ENCODE measurements at regions not wholly inside any gene's neighbourhood (a gene's known extent, or its start where the extent isn't known, plus 50 kb on each side); places are given as distances from the start of the nearest gene placed in this dataset.

- no peaks in the 10 kb centered on the region for H3K27me3 ChIP-seq
- 44% methylated on average over 6 of the region's 6 CpGs for WGBS
- no peaks in the 10 kb centered on the region for H3K9me3 ChIP-seq
- peaks cover 0 to 26% (median 17%) of the 10 kb centered on the region in 4 donors for H3K4me1 ChIP-seq
- H3K36me3 ChIP-seq = no peaks in the 10 kb centered on the region
- TF ChIP-seq POLR2AphosphoS5 (IDR thresholded peaks at IDR 0.05) = no peak
- no peak for TF ChIP-seq POLR2A (IDR thresholded peaks at IDR 0.05; ENCODE audit: low read depth)
- TF ChIP-seq EP300 (IDR thresholded peaks at IDR 0.05) = no peak
- TF ChIP-seq, protein P1, sequence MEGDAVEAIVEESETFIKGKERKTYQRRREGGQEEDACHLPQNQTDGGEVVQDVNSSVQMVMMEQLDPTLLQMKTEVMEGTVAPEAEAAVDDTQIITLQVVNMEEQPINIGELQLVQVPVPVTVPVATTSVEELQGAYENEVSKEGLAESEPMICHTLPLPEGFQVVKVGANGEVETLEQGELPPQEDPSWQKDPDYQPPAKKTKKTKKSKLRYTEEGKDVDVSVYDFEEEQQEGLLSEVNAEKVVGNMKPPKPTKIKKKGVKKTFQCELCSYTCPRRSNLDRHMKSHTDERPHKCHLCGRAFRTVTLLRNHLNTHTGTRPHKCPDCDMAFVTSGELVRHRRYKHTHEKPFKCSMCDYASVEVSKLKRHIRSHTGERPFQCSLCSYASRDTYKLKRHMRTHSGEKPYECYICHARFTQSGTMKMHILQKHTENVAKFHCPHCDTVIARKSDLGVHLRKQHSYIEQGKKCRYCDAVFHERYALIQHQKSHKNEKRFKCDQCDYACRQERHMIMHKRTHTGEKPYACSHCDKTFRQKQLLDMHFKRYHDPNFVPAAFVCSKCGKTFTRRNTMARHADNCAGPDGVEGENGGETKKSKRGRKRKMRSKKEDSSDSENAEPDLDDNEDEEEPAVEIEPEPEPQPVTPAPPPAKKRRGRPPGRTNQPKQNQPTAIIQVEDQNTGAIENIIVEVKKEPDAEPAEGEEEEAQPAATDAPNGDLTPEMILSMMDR (IDR thresholded peaks at IDR 0.05) = no peak
- H3K4me3 ChIP-seq = no peak overlapping the region
- no peak for DNase-seq (ENCODE audit: extremely low spot score)
- H3K27ac ChIP-seq (replicated peaks in 1 of 4) = no peak overlapping the region
- intact Hi-C loops (cut with DNase I) = no loop called here
Observed at GRCh38 chr12:94792693-94793092, 142.3 kb upstream of the TMCC3 start.

DNA sequence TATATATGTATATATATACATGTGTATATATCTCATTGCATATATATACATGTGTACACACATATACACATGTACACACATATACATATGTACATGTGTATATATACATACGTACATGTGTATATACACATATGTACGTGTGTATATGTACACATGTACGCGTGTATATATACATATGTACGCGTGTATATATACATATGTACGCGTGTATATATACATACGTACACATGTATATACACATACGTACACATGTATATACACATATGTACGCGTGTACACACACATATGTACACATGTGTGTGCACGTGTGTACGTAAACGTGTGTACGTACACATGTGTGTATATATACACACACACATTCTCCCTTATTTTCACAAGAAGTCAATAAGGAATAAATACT is 141.6 kb upstream of the TMCC3 start:
- peaks cover 0 to 26% (median 17%) of the 10 kb centered on the region in 4 donors for H3K4me1 ChIP-seq
- no peak for DNase-seq (ENCODE audit: extremely low spot score)
- intact Hi-C loops (cut with DNase I) = no loop called here

DNA sequence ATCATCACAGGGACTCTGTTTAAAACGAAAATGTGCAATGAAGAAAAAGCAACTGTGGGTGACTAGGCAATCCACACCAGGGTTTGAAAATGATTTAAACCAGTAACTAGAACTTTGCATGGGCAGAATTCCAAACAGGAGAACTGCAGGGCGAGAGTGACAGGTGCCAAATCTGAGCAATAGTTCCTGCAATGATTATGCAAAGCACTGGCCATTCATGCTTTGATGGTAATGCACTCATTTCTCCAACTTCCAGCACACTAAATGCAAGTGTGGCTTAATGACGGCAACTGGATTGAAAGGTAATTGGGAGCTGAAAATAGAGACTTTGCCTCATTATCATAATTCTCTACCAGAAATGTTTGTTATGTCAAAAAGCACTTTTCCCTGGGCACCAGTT is 140.5 kb upstream of the TMCC3 start:
- WGBS = 87% methylated on average over 3 of the region's 3 CpGs
- DNase-seq (ENCODE audit: extremely low spot score) = no peak
- H3K36me3 ChIP-seq = no peaks in the 10 kb centered on the region

More for the DNA sequence above, 141.6 kb upstream of the TMCC3 start:
- TF ChIP-seq, protein P1 (IDR thresholded peaks at IDR 0.05) = no peak
- no peak for TF ChIP-seq EP300 (IDR thresholded peaks at IDR 0.05)
- no peak for TF ChIP-seq POLR2AphosphoS5 (IDR thresholded peaks at IDR 0.05)
- H3K27me3 ChIP-seq = no peaks in the 10 kb centered on the region
- WGBS = 88% methylated on average over 16 of the region's 16 CpGs
- H3K9me3 ChIP-seq = no peaks in the 10 kb centered on the region
- no peak overlapping the region for H3K4me3 ChIP-seq
- no peak overlapping the region for H3K27ac ChIP-seq (replicated peaks in 1 of 4)
- no peaks in the 10 kb centered on the region for H3K36me3 ChIP-seq

DNA sequence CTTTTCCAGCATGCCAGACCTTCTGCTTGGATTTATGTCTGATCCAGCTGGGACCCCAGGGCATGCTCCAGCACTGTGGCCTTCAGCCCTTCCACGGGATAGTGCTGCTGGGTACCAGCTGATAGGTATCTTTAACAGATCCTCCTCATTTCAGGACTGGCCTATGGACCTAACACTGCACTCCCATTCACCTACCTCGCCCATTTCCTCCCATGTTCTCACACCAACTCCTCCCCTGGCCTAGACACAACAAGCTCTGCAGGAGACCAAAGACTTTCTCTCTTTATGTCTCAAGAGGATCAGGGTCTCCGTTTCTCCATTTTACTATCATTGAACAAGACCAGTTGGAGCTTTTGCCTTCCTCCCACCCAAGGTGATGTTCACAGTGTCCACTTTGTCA is 140.0 kb upstream of the TMCC3 start:
- WGBS = 75% methylated on average over 3 of the region's 3 CpGs
- intact Hi-C loops (cut with DNase I) = no loop called here
- Histone ChIP-seq H3K27ac (replicated peaks in 1 of 4) (no peak overlapping the region), H3K4me3 (no peak overlapping the region), H3K9me3 (no peaks in the 10 kb centered on the region), H3K36me3 (no peaks in the 10 kb centered on the region), H3K27me3 (no peaks in the 10 kb centered on the region), H3K4me1 (peaks cover 0 to 18% (median 10%) of the 10 kb centered on the region in 4 donors)
- no peak for TF ChIP-seq POLR2AphosphoS5 (IDR thresholded peaks at IDR 0.05)
- TF ChIP-seq EP300 (IDR thresholded peaks at IDR 0.05) = no peak
- TF ChIP-seq POLR2A (IDR thresholded peaks at IDR 0.05; ENCODE audit: low read depth) = no peak
- TF ChIP-seq, protein P1 (IDR thresholded peaks at IDR 0.05) = no peak
- DNase-seq (ENCODE audit: extremely low spot score) = no peak

More for the DNA sequence above, 140.5 kb upstream of the TMCC3 start:
- Histone ChIP-seq H3K27ac (replicated peaks in 1 of 4) (no peak overlapping the region), H3K4me1 (peaks cover 0 to 23% (median 13%) of the 10 kb centered on the region in 4 donors), H3K27me3 (no peaks in the 10 kb centered on the region), H3K4me3 (no peak overlapping the region), H3K9me3 (no peaks in the 10 kb centered on the region)
- TF ChIP-seq EP300 (IDR thresholded peaks at IDR 0.05) = no peak
- TF ChIP-seq, protein P1 (IDR thresholded peaks at IDR 0.05) = no peak
- TF ChIP-seq POLR2AphosphoS5 (IDR thresholded peaks at IDR 0.05) = no peak
- no peak for TF ChIP-seq POLR2A (IDR thresholded peaks at IDR 0.05; ENCODE audit: low read depth)
- intact Hi-C loops (cut with DNase I) = no loop called here

DNA sequence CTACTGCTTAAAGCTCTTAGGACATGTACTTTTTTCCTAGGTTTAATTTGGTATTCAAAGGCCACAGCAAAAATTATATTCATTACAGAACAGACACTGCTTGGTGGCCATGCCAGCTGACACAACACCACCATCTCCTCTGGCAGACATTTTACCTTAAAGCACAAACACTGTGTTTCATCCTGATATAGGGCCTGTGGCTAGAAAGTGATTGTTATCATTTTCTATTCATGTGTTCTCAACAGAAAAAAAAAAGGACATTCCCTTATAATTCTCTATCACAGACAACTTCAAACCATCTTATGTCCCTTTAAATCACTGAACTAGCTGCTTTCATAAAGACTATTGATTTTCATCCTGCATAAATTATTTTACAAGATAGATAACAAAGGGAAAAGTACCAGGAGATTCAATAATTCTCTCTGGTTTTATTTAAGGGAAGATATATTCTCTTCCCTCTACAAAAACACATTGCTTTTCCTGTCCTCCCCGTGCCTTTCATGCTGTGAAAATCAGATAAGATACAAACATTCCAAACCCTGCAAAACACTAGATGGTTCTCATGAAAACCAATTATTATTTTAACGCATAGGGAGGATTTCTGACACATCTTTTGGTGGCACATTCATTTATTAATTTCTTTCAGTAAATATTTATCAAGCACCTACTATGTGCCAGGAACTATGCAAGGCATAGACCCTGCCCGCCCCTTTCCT is 139.3 kb upstream of the TMCC3 start:
- intact Hi-C loops (cut with DNase I) = no loop called here

More for the DNA sequence above, 139.3 kb upstream of the TMCC3 start:
- H3K36me3 ChIP-seq = no peaks in the 10 kb centered on the region
- no peak overlapping the region for H3K4me3 ChIP-seq
- 75% methylated on average over 3 of the region's 3 CpGs for WGBS
- no peak overlapping the region for H3K27ac ChIP-seq (replicated peaks in 1 of 4)
- peaks cover 0 to 12% (median 10%) of the 10 kb centered on the region in 4 donors for H3K4me1 ChIP-seq
- no peaks in the 10 kb centered on the region for H3K9me3 ChIP-seq
- TF ChIP-seq POLR2AphosphoS5 (IDR thresholded peaks at IDR 0.05) (no peak), POLR2A (IDR thresholded peaks at IDR 0.05; ENCODE audit: low read depth) (no peak), EP300 (IDR thresholded peaks at IDR 0.05) (no peak)
- TF ChIP-seq, protein P1 (IDR thresholded peaks at IDR 0.05) = no peak
- no peaks in the 10 kb centered on the region for H3K27me3 ChIP-seq
- DNase-seq (ENCODE audit: extremely low spot score) = no peak

Measured in esophagus muscularis mucosa (tissue), 4 donors.